DOHH2 (cell line): ENCODE measurements at regions not wholly inside any gene's neighbourhood (a gene's known extent, or its start where the extent isn't known, plus 50 kb on each side); places are given as distances from the start of the nearest gene placed in this dataset.

ENCODE experiments used
- H3F3A ChIP-seq: fragments of 200-600 bp; sonication (generic), shearing (Covaris generic); 2 replicates; pipeline ENCODE4 v1.6.0; 2016; ENCODE audit warnings: antibody characterized with exemption, mild to moderate bottlenecking; ENCODE audit not compliant: control insufficient read depth, insufficient read depth
- H3K27ac ChIP-seq: fragments of 200-600 bp; sonication (generic); 2 replicates; pipeline ENCODE4 v1.5.1; 2014; ENCODE audit warnings: low read depth, mild to moderate bottlenecking, low read length, moderate library complexity
- H3K27me3 ChIP-seq: fragments of 200-600 bp; sonication (generic); 2 replicates; pipeline ENCODE4 v1.6.1; 2014; ENCODE audit warnings: mild to moderate bottlenecking, low read length, mixed read lengths; ENCODE audit not compliant: control insufficient read depth
- H3K36me3 ChIP-seq: fragments of 200-600 bp; sonication (generic); 2 replicates; pipeline ENCODE4 v1.6.1; 2014; ENCODE audit warnings: mild to moderate bottlenecking, low read length, moderate library complexity, mixed read lengths; ENCODE audit not compliant: control insufficient read depth
- H3K4me1 ChIP-seq: fragments of 200-600 bp; sonication (generic); 2 replicates; pipeline ENCODE4 v1.6.1; 2014; ENCODE audit warnings: mild to moderate bottlenecking, low read length, mixed read lengths; ENCODE audit not compliant: control insufficient read depth
- H3K4me2 ChIP-seq: fragments of 200-600 bp; sonication (generic); 2 replicates; pipeline ENCODE4 v1.6.0; 2014; ENCODE audit warnings: mild to moderate bottlenecking, low read length, moderate library complexity
- H3K4me3 ChIP-seq: fragments of 200-600 bp; sonication (generic); 2 replicates; pipeline ENCODE4 v1.5.1; 2014; ENCODE audit warnings: mild to moderate bottlenecking, low read length, mixed read lengths
- H3K79me2 ChIP-seq: fragments of 200-600 bp; sonication (generic); 2 replicates; pipeline ENCODE4 v1.6.1; 2014; ENCODE audit warnings: mild to moderate bottlenecking, low read length, mixed read lengths; ENCODE audit not compliant: control insufficient read depth
- H3K9me2 ChIP-seq: fragments of 200-600 bp; sonication (generic); replicated peaks from 2 replicates; pipeline ENCODE4 v1.6.1; 2014; ENCODE audit warnings: mild to moderate bottlenecking, low read length, mixed read lengths; ENCODE audit not compliant: control insufficient read depth
- H3K9me3 ChIP-seq: fragments of 200-600 bp; sonication (generic); 2 replicates; pipeline ENCODE4 v1.6.1; 2014; ENCODE audit warnings: antibody characterized with exemption, low read length, mixed read lengths; ENCODE audit not compliant: control insufficient read depth, insufficient read depth
- H4K20me1 ChIP-seq: fragments of 200-600 bp; sonication (generic); 2 replicates; pipeline ENCODE4 v1.6.0; 2014; ENCODE audit warnings: low read depth, mild to moderate bottlenecking, antibody characterized with exemption, low read length, moderate library complexity; ENCODE audit not compliant: control insufficient read depth, insufficient read depth
- EZH2phosphoT487 ChIP-seq: fragments of 200-600 bp; sonication (generic); IDR thresholded peaks from 2 replicates; pipeline ENCODE4 v1.6.1; 2017; ENCODE audit warnings: borderline replicate concordance, mild to moderate bottlenecking, antibody characterized with exemption, low read length, moderate library complexity, mixed read lengths
- TF ChIP-seq, protein P1 (sequence below): fragments of 200-600 bp; sonication (generic); IDR thresholded peaks from one replicate; pipeline ENCODE4 v1.5.1; 2014; ENCODE audit warnings: antibody characterized with exemption, mild to moderate bottlenecking, low read depth, low read length; ENCODE audit not compliant: poor library complexity, severe bottlenecking

DNA sequence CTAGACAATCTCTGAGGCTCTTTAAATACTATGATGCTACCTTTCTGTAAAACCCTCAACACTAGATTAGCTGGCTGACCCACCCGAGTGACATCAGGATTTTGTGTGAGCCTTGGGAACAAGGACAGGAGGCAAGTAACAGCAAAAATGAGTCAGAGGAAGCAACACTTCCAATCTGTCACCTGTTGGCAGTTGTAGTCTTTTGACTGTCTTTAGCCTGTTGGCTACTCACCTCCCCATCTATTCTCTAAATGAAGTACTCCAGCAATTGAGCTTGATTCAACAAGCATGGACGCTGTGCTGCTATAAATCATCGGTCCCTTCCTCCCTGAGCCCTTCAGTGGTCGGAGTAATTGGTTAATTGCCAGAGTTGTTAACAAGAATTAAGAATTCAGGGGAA lies 898.7 kb downstream of the BCL11A start:
- no peak for TF ChIP-seq EZH2phosphoT487
- TF ChIP-seq, protein P1, sequence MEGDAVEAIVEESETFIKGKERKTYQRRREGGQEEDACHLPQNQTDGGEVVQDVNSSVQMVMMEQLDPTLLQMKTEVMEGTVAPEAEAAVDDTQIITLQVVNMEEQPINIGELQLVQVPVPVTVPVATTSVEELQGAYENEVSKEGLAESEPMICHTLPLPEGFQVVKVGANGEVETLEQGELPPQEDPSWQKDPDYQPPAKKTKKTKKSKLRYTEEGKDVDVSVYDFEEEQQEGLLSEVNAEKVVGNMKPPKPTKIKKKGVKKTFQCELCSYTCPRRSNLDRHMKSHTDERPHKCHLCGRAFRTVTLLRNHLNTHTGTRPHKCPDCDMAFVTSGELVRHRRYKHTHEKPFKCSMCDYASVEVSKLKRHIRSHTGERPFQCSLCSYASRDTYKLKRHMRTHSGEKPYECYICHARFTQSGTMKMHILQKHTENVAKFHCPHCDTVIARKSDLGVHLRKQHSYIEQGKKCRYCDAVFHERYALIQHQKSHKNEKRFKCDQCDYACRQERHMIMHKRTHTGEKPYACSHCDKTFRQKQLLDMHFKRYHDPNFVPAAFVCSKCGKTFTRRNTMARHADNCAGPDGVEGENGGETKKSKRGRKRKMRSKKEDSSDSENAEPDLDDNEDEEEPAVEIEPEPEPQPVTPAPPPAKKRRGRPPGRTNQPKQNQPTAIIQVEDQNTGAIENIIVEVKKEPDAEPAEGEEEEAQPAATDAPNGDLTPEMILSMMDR, result no peak
- H3K27ac ChIP-seq, result no peak overlapping the region

DNA sequence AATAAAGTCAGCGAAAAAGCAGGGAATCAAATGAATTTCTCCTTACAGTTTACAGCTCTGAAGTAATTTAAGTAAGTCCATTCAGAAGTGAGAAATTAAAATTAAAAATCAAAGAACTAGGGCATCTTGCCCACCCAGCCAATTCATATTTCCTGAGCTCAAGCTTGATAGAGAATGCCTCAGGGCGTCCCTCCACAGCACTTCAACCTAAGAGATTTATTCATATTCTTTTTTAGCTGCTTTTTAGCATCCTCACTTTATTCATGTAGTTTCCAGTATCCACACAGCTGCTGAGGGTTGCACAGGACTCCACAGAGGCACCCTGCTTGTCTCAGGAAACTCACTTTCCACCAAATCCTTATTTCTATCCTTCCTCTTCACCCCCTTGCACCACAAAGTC lies 900.3 kb downstream of the BCL11A start:
- H3K4me3 ChIP-seq, result no peak overlapping the region
- no peaks in the 10 kb centered on the region for H3K79me2 ChIP-seq
- no peak overlapping the region for H3K4me2 ChIP-seq
- no peaks in the 10 kb centered on the region for H3K4me1 ChIP-seq
- no peaks in the 10 kb centered on the region for H3F3A ChIP-seq
- no peaks in the 10 kb centered on the region for H3K9me2 ChIP-seq
- no peaks in the 10 kb centered on the region for H4K20me1 ChIP-seq
- TF ChIP-seq EZH2phosphoT487, result no peak
- TF ChIP-seq, protein P1, result no peak
- H3K27me3 ChIP-seq, result peaks cover 10% of the 10 kb centered on the region; the same call in 1 of the 2 replicates
- H3K27ac ChIP-seq, result no peak overlapping the region
- no peaks in the 10 kb centered on the region for H3K36me3 ChIP-seq
- no peaks in the 10 kb centered on the region for H3K9me3 ChIP-seq

More for the DNA sequence above, 898.7 kb downstream of the BCL11A start:
- no peaks in the 10 kb centered on the region for H3K9me3 ChIP-seq
- no peak overlapping the region for H3K4me3 ChIP-seq
- no peaks in the 10 kb centered on the region for H3K36me3 ChIP-seq
- no peaks in the 10 kb centered on the region for H3F3A ChIP-seq
- H3K9me2 ChIP-seq, result no peaks in the 10 kb centered on the region
- H3K27me3 ChIP-seq, result peaks cover 10% of the 10 kb centered on the region; the same call in 1 of the 2 replicates
- no peaks in the 10 kb centered on the region for H3K4me1 ChIP-seq
- no peaks in the 10 kb centered on the region for H3K79me2 ChIP-seq
- no peak overlapping the region for H3K4me2 ChIP-seq
- no peaks in the 10 kb centered on the region for H4K20me1 ChIP-seq

DNA sequence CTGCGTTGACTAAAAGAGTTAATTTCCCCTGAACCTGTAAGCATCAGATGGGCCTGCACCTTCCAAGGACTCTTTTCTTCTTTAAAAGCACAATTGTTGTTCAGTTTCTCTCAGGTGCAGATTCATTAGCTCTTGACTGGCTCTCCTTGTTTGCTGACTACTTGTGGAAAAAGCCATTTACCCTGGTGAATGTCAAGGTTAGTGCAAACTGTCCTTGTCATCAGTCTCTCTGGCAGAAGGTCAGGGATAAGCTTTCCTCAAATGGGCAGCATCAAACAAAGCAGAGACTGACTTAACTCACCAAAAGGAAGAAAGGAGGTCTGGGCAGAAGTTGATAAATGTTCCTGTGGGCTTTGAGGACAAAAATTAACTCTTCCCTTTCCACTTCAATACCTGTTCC lies 922.7 kb downstream of the BCL11A start:
- Histone ChIP-seq H3K79me2 (no peaks in the 10 kb centered on the region), H3K4me2 (no peak overlapping the region), H3K9me3 (peaks cover 4% of the 10 kb centered on the region; the same call in 1 of the 2 replicates), H3K4me1 (peaks cover 11% of the 10 kb centered on the region), H3K9me2 (no peaks in the 10 kb centered on the region), H3K4me3 (no peak overlapping the region), H3K27me3 (no peaks in the 10 kb centered on the region), H4K20me1 (no peaks in the 10 kb centered on the region), H3K27ac (no peak overlapping the region), H3F3A (no peaks in the 10 kb centered on the region), H3K36me3 (no peaks in the 10 kb centered on the region)
- no peak for TF ChIP-seq EZH2phosphoT487
- TF ChIP-seq, protein P1, result no peak
